Astrocyte of the cerebellum (primary cell): ENCODE measurements at regions not wholly inside any gene's neighbourhood (a gene's known extent, or its start where the extent isn't known, plus 50 kb on each side); places are given as distances from the start of the nearest gene placed in this dataset.

Source experiments
- DNase-seq: peaks from one replicate; pipeline ENCODE4 v3.0.0-alpha.2; 2011; ENCODE audit warnings: low read depth
- H3K4me3 ChIP-seq: 2 replicates; pipeline ENCODE4 v1.5.1; 2011; ENCODE audit warnings: mild to moderate bottlenecking, low read depth, low read length, moderate library complexity
- CTCF ChIP-seq: IDR thresholded peaks from 2 replicates; pipeline ENCODE4 v1.5.1; 2012; ENCODE audit warnings: low read length, low read depth, moderate library complexity, mild to moderate bottlenecking; ENCODE audit errors: missing control alignments
- in situ Hi-C: cut with HindIII; loops from 2 replicates; pipeline ENCODE4 v1.10.0; 2017; ENCODE audit warnings: low sequenced_read_pairs

GRCh38 chr6:93799226-93799625, 379.9 kb upstream of the EPHA7 start:
- in situ Hi-C loops: no loop called here
- no peak for DNase-seq
- TF ChIP-seq CTCF: no peak
- no peak overlapping the region for H3K4me3 ChIP-seq

- in situ Hi-C loops: no loop called here
- TF ChIP-seq CTCF: no peak
- no peak for DNase-seq
- no peak overlapping the region for H3K4me3 ChIP-seq
Measured at GRCh38 chr6:93794166-93794565, 374.8 kb upstream of the EPHA7 start.

GRCh38 chr6:93792746-93793145, 373.4 kb upstream of the EPHA7 start:
- TF ChIP-seq CTCF: no peak
- no peak for DNase-seq
- in situ Hi-C loops: no loop called here

GRCh38 chr6:93790981-93791380, 371.6 kb upstream of the EPHA7 start:
- TF ChIP-seq CTCF: no peak
- no peak for DNase-seq
- H3K4me3 ChIP-seq: no peak overlapping the region
- in situ Hi-C loops: no loop called here

More at GRCh38 chr6:93792746-93793145, 373.4 kb upstream of the EPHA7 start:
- no peak overlapping the region for H3K4me3 ChIP-seq

GRCh38 chr6:93789532-93789931, 370.2 kb upstream of the EPHA7 start:
- TF ChIP-seq CTCF: no peak
- no peak for DNase-seq
- in situ Hi-C loops: no loop called here
- no peak overlapping the region for H3K4me3 ChIP-seq

- in situ Hi-C loops: no loop called here
- no peak overlapping the region for H3K4me3 ChIP-seq
- no peak for TF ChIP-seq CTCF
- DNase-seq: no peak
Measured at GRCh38 chr6:93787841-93788240, 368.5 kb upstream of the EPHA7 start.
